ENCODE measurements at regions not wholly inside any gene's neighbourhood (a gene's known extent, or its start where the extent isn't known, plus 50 kb on each side); places are given as distances from the start of the nearest gene placed in this dataset.
A peak's percentile ranks its signal among the peaks of the same experiment; 100 is the strongest.

- no peak for ATAC-seq
- Histone ChIP-seq H3K4me3 (no peak overlapping the region), H3K27ac (no peak overlapping the region), H3K9me3 (no peaks in the 10 kb centered on the region), H3K4me1 (no peaks in the 10 kb centered on the region), H3K27me3 (ENCODE audit: insufficient read depth in 3 of 3, low read length in 2 of 3) (no peaks in the 10 kb centered on the region), H3K36me3 (ENCODE audit: insufficient read depth in 1 of 2, low read depth in 1 of 2) (no peaks in the 10 kb centered on the region)
- DNase-seq = no peak
- no peak for TF ChIP-seq CTCF (IDR thresholded peaks at IDR 0.05)
- intact Hi-C loops (cut with DNase I) = no loop called here
- WGBS, 3 donors = 79 to 82% (median 81%) methylated on average over 5 of the region's 5 CpGs
These were observed 80.4 kb upstream of the TCERG1L start for GRCh38 chr10:131391936-131392335.

GRCh38 chr10:131396121-131397050 lies 84.9 kb upstream of the TCERG1L start:
- peaks cover 0 to 6% (median 0%) of the 10 kb centered on the region in 3 donors for H3K27me3 ChIP-seq (ENCODE audit: insufficient read depth in 3 of 3, low read length in 2 of 3)
- intact Hi-C loops (cut with DNase I) = no loop called here
- 26 to 38% (median 26%) methylated on average over 20 of the region's 20 CpGs for WGBS, 3 donors

GRCh38 chr10:131398166-131398565 lies 86.6 kb upstream of the TCERG1L start:
- Histone ChIP-seq H3K4me3 (no peak overlapping the region), H3K27me3 (ENCODE audit: insufficient read depth in 3 of 3, low read length in 2 of 3) (peaks cover 0 to 17% (median 3%) of the 10 kb centered on the region in 3 donors), H3K4me1 (no peaks in the 10 kb centered on the region), H3K27ac (no peak overlapping the region), H3K36me3 (ENCODE audit: insufficient read depth in 1 of 2, low read depth in 1 of 2) (no peaks in the 10 kb centered on the region), H3K9me3 (no peaks in the 10 kb centered on the region)
- no peak for TF ChIP-seq CTCF (IDR thresholded peaks at IDR 0.05)
- DNase-seq (no peak), ATAC-seq (no peak)
- 56 to 65% (median 61%) methylated on average over 5 of the region's 5 CpGs for WGBS, 3 donors
- intact Hi-C loops (cut with DNase I) = no loop called here

More at GRCh38 chr10:131396121-131397050, 84.9 kb upstream of the TCERG1L start:
- ATAC-seq = peak in 3 of 4 donors; percentile 44 to 74 (median 69)
- Histone ChIP-seq H3K36me3 (ENCODE audit: insufficient read depth in 1 of 2, low read depth in 1 of 2) (no peaks in the 10 kb centered on the region), H3K4me3 (no peak overlapping the region), H3K4me1 (no peaks in the 10 kb centered on the region), H3K27ac (no peak overlapping the region), H3K9me3 (no peaks in the 10 kb centered on the region)
- peak in 1 of 2 donors; percentile 78 for DNase-seq
- TF ChIP-seq CTCF (IDR thresholded peaks at IDR 0.05) = no peak

- Histone ChIP-seq H3K27ac (no peak overlapping the region), H3K4me3 (no peak overlapping the region), H3K9me3 (no peaks in the 10 kb centered on the region), H3K27me3 (ENCODE audit: insufficient read depth in 3 of 3, low read length in 2 of 3) (peaks cover 0 to 22% (median 3%) of the 10 kb centered on the region in 3 donors), H3K4me1 (no peaks in the 10 kb centered on the region), H3K36me3 (ENCODE audit: insufficient read depth in 1 of 2, low read depth in 1 of 2) (no peaks in the 10 kb centered on the region)
- TF ChIP-seq CTCF (IDR thresholded peaks at IDR 0.05) = no peak
- no peak for ATAC-seq
- WGBS, 3 donors = 65 to 72% (median 72%) methylated on average over 7 of the region's 7 CpGs
- DNase-seq = no peak
- intact Hi-C loops (cut with DNase I) = no loop called here
These were observed 88.5 kb upstream of the TCERG1L start for GRCh38 chr10:131399981-131400380.
